ENCODE measurements at regions not wholly inside any gene's neighbourhood (a gene's known extent, or its start where the extent isn't known, plus 50 kb on each side); places are given as distances from the start of the nearest gene placed in this dataset.

DNA sequence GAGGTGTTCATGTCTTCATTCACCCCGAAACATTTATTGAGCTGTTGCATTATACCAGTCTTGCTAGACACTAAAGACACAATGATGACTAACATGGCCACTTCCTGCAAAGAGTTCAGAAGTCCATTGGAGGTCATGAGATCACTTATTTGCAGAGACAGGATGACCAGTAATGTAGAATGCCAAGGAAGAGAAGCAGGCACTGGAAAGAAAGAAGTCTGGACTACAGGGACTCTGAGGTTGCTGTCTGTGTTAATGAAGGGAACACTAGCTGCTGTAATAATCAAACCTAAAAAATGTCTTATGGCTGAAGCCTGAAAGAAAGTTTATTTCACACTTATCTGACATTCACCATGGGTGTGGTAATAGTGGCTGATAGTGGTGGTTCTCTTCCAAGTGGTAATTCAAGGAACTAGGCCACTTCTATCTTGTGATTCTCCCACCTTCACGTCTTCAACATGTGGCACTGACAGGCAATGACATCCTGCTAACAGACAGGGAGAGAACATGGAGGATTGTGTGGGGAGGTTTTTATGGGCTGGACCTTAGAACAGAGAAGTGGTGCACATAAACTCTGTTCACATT lies 89.2 kb upstream of the MKLN1 start:
- TF ChIP-seq, protein P1, sequence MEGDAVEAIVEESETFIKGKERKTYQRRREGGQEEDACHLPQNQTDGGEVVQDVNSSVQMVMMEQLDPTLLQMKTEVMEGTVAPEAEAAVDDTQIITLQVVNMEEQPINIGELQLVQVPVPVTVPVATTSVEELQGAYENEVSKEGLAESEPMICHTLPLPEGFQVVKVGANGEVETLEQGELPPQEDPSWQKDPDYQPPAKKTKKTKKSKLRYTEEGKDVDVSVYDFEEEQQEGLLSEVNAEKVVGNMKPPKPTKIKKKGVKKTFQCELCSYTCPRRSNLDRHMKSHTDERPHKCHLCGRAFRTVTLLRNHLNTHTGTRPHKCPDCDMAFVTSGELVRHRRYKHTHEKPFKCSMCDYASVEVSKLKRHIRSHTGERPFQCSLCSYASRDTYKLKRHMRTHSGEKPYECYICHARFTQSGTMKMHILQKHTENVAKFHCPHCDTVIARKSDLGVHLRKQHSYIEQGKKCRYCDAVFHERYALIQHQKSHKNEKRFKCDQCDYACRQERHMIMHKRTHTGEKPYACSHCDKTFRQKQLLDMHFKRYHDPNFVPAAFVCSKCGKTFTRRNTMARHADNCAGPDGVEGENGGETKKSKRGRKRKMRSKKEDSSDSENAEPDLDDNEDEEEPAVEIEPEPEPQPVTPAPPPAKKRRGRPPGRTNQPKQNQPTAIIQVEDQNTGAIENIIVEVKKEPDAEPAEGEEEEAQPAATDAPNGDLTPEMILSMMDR (conservative IDR thresholded peaks at IDR 0.05 in 1 of 2, IDR thresholded peaks at IDR 0.05 in 1 of 2; ENCODE audit: low read depth in 1 of 2, low read length in 2 of 2), result no peak
- no peak for TF ChIP-seq EZH2 (IDR thresholded peaks at IDR 0.05; ENCODE audit: low read length, missing control alignments)
